GM23338 (cell line): ENCODE measurements at regions not wholly inside any gene's neighbourhood (a gene's known extent, or its start where the extent isn't known, plus 50 kb on each side); places are given as distances from the start of the nearest gene placed in this dataset.

ENCODE experiments used
- ATAC-seq: fragments of 200-7000 bp; cut with Tn5 transposase; 3 replicates; pipeline ENCODE4 v1.9.1; 2020
- DNase-seq: peaks from one replicate; pipeline ENCODE4 v3.0.0-alpha.2; 2015; ENCODE audit warnings: low spot score
- H2AFZ ChIP-seq: fragments of 200-600 bp; sonication (generic); 2 replicates; pipeline ENCODE4 v1.8.0; 2016; ENCODE audit warnings: antibody characterized with exemption, mild to moderate bottlenecking, moderate library complexity
- H3F3A ChIP-seq: fragments of 200-600 bp; sonication (generic); replicated peaks from 2 replicates; pipeline ENCODE4 v1.8.0; 2017; ENCODE audit warnings: antibody characterized with exemption, mixed run types, low read depth
- H3K27ac ChIP-seq: fragments of 200-600 bp; sonication (generic); 2 replicates; pipeline ENCODE4 v1.6.1; 2016; ENCODE audit warnings: low read depth
- H3K27me3 ChIP-seq: fragments of 200-600 bp; sonication (generic); 2 replicates; pipeline ENCODE4 v1.8.0; 2016; ENCODE audit warnings: mild to moderate bottlenecking, mixed run types, moderate library complexity; ENCODE audit not compliant: insufficient read depth
- H3K36me3 ChIP-seq: fragments of 200-600 bp; sonication (generic); 2 replicates; pipeline ENCODE4 v1.8.0; 2016; ENCODE audit warnings: mild to moderate bottlenecking; ENCODE audit not compliant: insufficient read depth
- H3K4me1 ChIP-seq: fragments of 200-600 bp; sonication (generic); 2 replicates; pipeline ENCODE4 v1.8.0; 2016; ENCODE audit warnings: mild to moderate bottlenecking, moderate library complexity; ENCODE audit not compliant: insufficient read depth
- H3K4me2 ChIP-seq: fragments of 200-600 bp; sonication (generic); 2 replicates; pipeline ENCODE4 v1.7.1; 2017; ENCODE audit warnings: mixed run types
- H3K4me3 ChIP-seq: fragments of 200-600 bp; sonication (generic); 2 replicates; pipeline ENCODE4 v1.6.1; 2016; ENCODE audit warnings: mixed run types
- H3K79me2 ChIP-seq: fragments of 200-600 bp; sonication (generic); replicated peaks from 2 replicates; pipeline ENCODE4 v1.8.0; 2017; ENCODE audit warnings: mild to moderate bottlenecking; ENCODE audit not compliant: insufficient read depth
- H3K9me2 ChIP-seq: fragments of 200-600 bp; sonication (generic); 2 replicates; pipeline ENCODE4 v1.8.0; 2017; ENCODE audit not compliant: insufficient read depth
- H4K20me1 ChIP-seq: fragments of 200-600 bp; sonication (generic); replicated peaks from 2 replicates; pipeline ENCODE4 v1.8.0; 2017; ENCODE audit warnings: mild to moderate bottlenecking; ENCODE audit not compliant: insufficient read depth
- H3K27ac Mint-ChIP-seq: 2 replicates; pipeline ENCODE4 v1.8.0; 2020; ENCODE audit warnings: inconsistent platforms, mild to moderate bottlenecking, moderate library complexity, mixed read lengths
- H3K27me3 Mint-ChIP-seq: 3 replicates; pipeline ENCODE4 v1.8.0; 2022; ENCODE audit warnings: low read depth, mild to moderate bottlenecking, moderate library complexity, mixed read lengths, inconsistent platforms; ENCODE audit not compliant: insufficient read depth, poor library complexity
- H3K36me3 Mint-ChIP-seq: 3 replicates; pipeline ENCODE4 v1.8.0; 2021; ENCODE audit warnings: low read depth, mild to moderate bottlenecking, inconsistent platforms, moderate library complexity, mixed read lengths
- H3K4me1 Mint-ChIP-seq: 3 replicates; pipeline ENCODE4 v1.8.0; 2020; ENCODE audit warnings: mild to moderate bottlenecking, inconsistent platforms, mixed read lengths
- H3K4me3 Mint-ChIP-seq: 3 replicates; pipeline ENCODE4 v1.8.0; 2021; ENCODE audit warnings: moderate library complexity, mild to moderate bottlenecking, inconsistent platforms, mixed read lengths
- H3K9me3 Mint-ChIP-seq: 3 replicates; pipeline ENCODE4 v1.8.0; 2020; ENCODE audit warnings: moderate library complexity, mild to moderate bottlenecking, inconsistent platforms, mixed read lengths
- CREB1 ChIP-seq: fragments of 250-450 bp; sonication (Bioruptor Pico); IDR thresholded peaks from 2 replicates; pipeline ENCODE4 v1.5.0; 2020; ENCODE audit warnings: low read depth, mild to moderate bottlenecking, moderate library complexity
- CTCF ChIP-seq, 2 experiments: fragments of 200-600 bp in 1 of 2; sonication (generic) in 1 of 2; conservative IDR thresholded peaks; 2 replicates each; pipeline versions ENCODE4 v1.5.1 to v1.6.1; 2016 to 2017; ENCODE audit warnings: antibody characterized with exemption in 2 of 2, low read depth in 2 of 2, mild to moderate bottlenecking in 2 of 2, moderate library complexity in 1 of 2
- ETS1 ChIP-seq: IDR thresholded peaks from 2 replicates; pipeline ENCODE4 v1.6.1; 2016; ENCODE audit warnings: antibody characterized with exemption
- EZH2 ChIP-seq: fragments of 200-600 bp; sonication (generic); IDR thresholded peaks from one replicate; pipeline ENCODE4 v1.8.0; 2017; ENCODE audit warnings: antibody characterized with exemption, mild to moderate bottlenecking, low read depth; ENCODE audit not compliant: unreplicated experiment
- EZH2phosphoT487 ChIP-seq: fragments of 200-600 bp; sonication (generic); IDR thresholded peaks from one replicate; pipeline ENCODE4 v1.8.1; 2018; ENCODE audit warnings: antibody characterized with exemption; ENCODE audit not compliant: unreplicated experiment
- JUNB ChIP-seq: IDR thresholded peaks from one replicate; pipeline ENCODE4 v1.6.1; 2016; ENCODE audit warnings: antibody characterized with exemption; ENCODE audit not compliant: unreplicated experiment
- NANOG ChIP-seq: IDR thresholded peaks from 2 replicates; pipeline ENCODE4 v1.6.1; 2016; ENCODE audit warnings: antibody characterized with exemption, borderline replicate concordance
- REST ChIP-seq: IDR thresholded peaks from one replicate; pipeline ENCODE4 v1.6.1; 2018; ENCODE audit warnings: antibody characterized with exemption; ENCODE audit not compliant: unreplicated experiment
- STAT1 ChIP-seq: IDR thresholded peaks from one replicate; pipeline ENCODE4 v1.6.1; 2016; ENCODE audit warnings: antibody characterized with exemption; ENCODE audit not compliant: unreplicated experiment
- ZNF114 ChIP-seq: fragments of 250-450 bp; sonication (Bioruptor Pico); IDR thresholded peaks from 2 replicates; pipeline ENCODE4 v1.5.0; 2020; ENCODE audit warnings: mild to moderate bottlenecking, moderate library complexity
- ZNF331 ChIP-seq: fragments of 250-450 bp; sonication (Bioruptor Pico); IDR thresholded peaks from 2 replicates; pipeline ENCODE4 v1.5.0; 2020; ENCODE audit warnings: low read depth, mild to moderate bottlenecking, moderate library complexity

- TF ChIP-seq EZH2phosphoT487: no peak
- no peak for TF ChIP-seq STAT1
- TF ChIP-seq ETS1: no peak
- TF ChIP-seq ZNF114 (CRISPR knock-in tag): no peak
- no peak for TF ChIP-seq JUNB
- no peak for TF ChIP-seq REST
- TF ChIP-seq CTCF (conservative IDR thresholded peaks at IDR 0.05; ENCODE audit: low read depth in 2 of 2): no peak
- no peak for TF ChIP-seq ZNF331 (CRISPR knock-in tag)
- no peak for TF ChIP-seq CREB1
- no peak for TF ChIP-seq NANOG
Measured at GRCh38 chr12:60672949-60673348, 1077.1 kb downstream of the SLC16A7 start (continued).

GRCh38 chr12:60684988-60685655, 1089.3 kb downstream of the SLC16A7 start:
- DNase-seq: peak; percentile 44
- no peaks in the 10 kb centered on the region for H3K79me2 ChIP-seq
- H3K36me3 ChIP-seq: no peaks in the 10 kb centered on the region
- H3K4me1 ChIP-seq: no peaks in the 10 kb centered on the region
- no peaks in the 10 kb centered on the region for H4K20me1 ChIP-seq
- H3K4me3 Mint-ChIP-seq: no peak overlapping the region
- no peaks in the 10 kb centered on the region; the same call in 1 of the 2 replicates for H3K9me2 ChIP-seq
- H3K4me1 Mint-ChIP-seq: no peaks in the 10 kb centered on the region
- no peaks in the 10 kb centered on the region for H3K27me3 Mint-ChIP-seq
- H3K9me3 Mint-ChIP-seq: peaks cover 26% of the 10 kb centered on the region
- no peak overlapping the region for H2AFZ ChIP-seq
- no peaks in the 10 kb centered on the region for H3F3A ChIP-seq
- no peak overlapping the region for H3K4me3 ChIP-seq
- peak; percentile 74 for ATAC-seq
- no peak overlapping the region for H3K27ac Mint-ChIP-seq
- H3K36me3 Mint-ChIP-seq: peaks cover 12% of the 10 kb centered on the region; the same call in 2 of the 3 replicates
- no peak for TF ChIP-seq EZH2
- TF ChIP-seq CTCF (conservative IDR thresholded peaks at IDR 0.05; ENCODE audit: low read depth in 2 of 2): peak; percentile 30 to 66; a peak in 3 of 4 replicates
- no peak overlapping the region for H3K4me2 ChIP-seq
- no peak overlapping the region for H3K27ac ChIP-seq
- H3K27me3 ChIP-seq: no peaks in the 10 kb centered on the region
